KBM-7 (cell line): ENCODE measurements at regions not wholly inside any gene's neighbourhood (a gene's known extent, or its start where the extent isn't known, plus 50 kb on each side); places are given as distances from the start of the nearest gene placed in this dataset.

Experiments
- DNase-seq: peaks from one replicate; pipeline ENCODE4 v3.0.0-alpha.2; 2015
- in situ Hi-C: fragments of 300-500 bp; cut with MboI; formaldehyde crosslinking; loops from 2 replicates; pipeline ENCODE4 v1.14.3; 2020; ENCODE audit warnings: low sequenced_read_pairs, low pct_unique_long_range_greater_than_20kb, mixed read lengths

DNA sequence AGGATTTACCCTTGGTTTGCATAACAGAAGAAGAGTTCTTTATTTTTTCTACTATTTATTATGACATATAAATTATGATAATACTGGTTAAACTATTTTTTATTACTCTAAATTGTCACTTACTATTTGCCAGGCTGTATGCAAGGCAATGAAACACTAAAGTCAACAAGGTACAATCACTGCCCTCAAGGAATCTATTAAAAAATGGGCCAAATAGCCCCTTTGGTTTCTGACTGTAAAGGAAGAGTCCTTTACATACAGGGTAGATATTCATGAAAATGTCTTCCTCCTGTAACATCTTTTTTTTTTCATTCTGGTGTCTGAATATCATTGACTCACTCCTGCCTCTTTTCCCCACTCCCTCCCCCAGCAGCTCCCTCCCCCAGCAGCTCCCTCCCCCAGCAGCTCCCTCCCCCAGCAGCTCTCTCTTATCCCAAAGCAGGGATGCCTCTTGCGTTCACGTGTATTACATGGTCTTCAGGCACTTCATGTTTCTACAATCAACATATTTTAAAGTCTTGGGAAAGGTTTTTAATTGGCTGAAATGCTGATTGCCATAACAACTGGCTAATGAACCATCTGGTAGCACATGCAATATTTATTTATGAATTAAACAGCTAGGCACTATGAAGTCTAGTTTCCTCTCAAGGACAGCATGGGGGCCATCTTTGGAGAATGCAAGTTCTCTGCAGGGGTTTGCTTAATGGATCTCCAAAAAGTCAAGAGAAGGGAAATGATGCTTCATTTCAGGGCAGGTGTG lies 400.4 kb upstream of the PLXNA2 start:
- in situ Hi-C loops = no loop called here
- no peak for DNase-seq

DNA sequence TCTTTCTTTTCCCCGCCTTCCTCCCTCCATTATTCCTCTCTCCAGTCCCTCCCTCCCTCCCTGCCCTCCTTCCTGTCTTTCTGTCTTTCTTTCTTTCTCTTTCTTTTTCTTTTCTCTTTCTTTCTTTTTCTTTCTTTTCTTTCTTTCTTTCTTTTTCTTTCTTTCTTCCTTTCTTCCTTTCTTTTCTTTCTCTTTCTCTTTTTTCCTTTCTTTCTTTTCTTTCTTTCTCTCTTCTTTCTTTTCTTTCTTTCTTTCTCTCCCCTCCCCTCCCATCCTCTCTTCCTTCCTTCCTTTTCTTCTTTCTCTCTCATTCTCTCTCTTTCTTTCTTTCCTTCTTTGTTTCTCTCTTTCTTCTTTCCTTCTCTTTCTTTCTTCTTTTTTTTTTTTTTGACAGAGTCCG lies 402.2 kb upstream of the PLXNA2 start:
- in situ Hi-C loops = no loop called here

DNA sequence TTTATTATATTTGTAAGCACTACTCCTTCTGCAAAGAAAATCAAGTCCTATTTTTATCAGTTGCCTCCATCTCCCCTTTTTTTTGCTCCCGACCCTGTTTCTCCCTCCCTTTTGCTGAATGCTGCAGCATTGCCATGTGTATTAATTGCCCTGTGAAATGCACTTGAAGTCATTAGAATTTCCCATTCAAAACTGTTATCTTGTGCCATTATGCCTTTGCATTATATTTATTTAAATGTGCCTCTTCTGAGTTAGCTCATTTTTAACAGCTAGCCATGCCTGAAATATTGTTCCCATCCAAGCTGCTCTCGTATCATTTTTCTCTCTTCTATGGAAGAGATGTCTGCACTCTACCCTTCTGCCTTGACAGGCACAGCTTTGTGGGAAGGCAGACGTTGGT lies 404.0 kb upstream of the PLXNA2 start:
- in situ Hi-C loops = no loop called here
- DNase-seq = no peak

More for the DNA sequence above, 402.2 kb upstream of the PLXNA2 start:
- no peak for DNase-seq

DNA sequence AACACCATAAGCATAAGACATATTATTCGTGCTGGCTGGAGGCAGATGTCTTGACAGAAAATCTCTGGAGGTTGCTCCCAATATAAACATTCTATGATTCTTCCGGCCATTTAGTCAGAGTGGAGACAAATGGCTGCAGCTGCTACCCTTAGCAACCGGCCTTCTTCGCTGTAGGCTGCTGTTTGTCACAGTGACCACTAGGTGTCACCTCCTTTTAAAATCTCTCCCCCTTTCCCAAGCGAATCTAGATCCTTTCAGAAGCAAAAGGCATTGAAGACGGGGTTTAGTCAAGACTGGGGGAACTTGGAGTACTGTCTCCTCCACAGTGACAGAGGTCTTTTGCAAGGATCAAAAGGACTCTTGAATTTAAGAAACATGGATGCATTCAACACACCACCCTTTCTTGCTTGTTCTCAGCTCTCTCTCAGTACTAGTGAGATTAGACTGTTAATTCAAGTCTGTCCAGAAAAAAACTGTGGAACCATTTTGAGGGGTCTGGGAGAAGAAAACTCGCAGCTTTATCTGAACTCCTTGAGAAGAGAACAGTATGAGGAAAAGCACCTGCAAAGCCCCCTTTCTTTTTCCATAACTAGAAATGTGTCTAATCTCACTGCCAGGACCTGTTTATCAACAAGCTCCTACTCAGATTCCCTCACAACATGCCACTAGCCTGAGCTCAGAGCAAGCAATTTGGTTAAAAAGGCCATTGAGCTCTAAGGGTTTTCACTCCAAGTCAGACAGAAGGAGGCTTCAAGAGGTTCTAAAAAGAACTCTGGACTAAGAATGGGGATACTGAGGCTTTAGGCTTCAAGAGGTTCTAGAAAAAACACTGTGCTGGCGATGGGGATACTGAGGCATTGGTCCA lies 408.3 kb upstream of the PLXNA2 start:
- in situ Hi-C loops = no loop called here
- DNase-seq = peak; percentile 74

DNA sequence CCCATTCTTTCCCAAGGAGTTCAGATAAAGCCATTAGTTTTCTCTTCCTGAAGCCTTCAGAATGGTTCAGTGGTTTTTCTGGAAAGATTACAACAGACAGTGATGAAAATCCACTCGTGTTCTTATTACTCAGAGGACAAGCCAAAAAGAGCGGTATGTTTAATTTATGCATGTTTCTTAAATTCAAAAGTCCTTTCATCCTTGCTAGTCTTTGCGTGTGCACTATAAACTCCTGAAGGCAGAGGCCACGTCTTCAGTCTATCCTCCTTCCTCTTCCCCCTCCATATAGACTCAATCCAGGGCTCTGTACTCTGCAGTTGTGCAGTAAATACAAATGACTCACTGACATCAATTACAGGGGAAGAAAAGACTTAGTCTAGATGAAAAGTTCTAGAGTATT lies 409.2 kb upstream of the PLXNA2 start:
- no peak for DNase-seq
- in situ Hi-C loops = no loop called here

DNA sequence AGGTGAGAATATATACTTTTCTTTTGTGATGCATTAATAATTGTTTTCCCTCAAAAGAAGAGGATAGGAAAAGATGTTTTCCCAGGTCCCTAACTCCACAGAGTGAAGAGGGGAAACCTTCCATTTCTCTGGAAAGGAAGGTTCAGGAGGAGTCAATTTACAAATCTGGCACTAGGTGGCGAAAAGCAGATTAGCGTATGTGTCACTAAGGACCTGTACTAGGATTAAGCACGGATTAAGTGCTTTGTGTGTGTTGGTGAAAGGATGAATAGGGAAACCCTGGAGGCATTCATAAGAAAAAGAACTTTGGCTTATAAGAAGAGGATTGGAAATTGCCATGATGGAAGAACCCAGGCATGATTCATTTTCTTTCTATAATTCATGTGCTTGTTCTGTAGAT lies 410.1 kb upstream of the PLXNA2 start:
- peak; percentile 27 for DNase-seq
- in situ Hi-C loops = no loop called here

DNA sequence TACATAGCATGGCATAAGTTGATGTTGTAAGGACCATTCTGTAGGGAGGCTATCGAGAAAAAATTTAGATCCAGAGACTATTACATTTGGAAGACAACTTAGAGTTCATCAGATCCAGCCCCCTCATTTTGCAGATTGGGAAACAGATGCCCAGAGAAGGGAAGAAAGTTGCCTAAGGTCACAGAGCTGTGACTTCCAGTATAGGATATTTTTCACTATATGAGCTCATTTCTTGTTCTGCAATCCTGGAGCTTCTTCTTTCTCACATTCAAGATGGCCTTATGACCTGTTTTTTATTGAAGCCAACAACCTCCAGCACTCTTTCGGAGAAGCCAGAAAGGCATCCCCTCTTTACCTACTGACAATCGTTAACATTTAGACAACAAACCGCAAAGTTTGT lies 421.8 kb upstream of the PLXNA2 start:
- in situ Hi-C loops = no loop called here

DNA sequence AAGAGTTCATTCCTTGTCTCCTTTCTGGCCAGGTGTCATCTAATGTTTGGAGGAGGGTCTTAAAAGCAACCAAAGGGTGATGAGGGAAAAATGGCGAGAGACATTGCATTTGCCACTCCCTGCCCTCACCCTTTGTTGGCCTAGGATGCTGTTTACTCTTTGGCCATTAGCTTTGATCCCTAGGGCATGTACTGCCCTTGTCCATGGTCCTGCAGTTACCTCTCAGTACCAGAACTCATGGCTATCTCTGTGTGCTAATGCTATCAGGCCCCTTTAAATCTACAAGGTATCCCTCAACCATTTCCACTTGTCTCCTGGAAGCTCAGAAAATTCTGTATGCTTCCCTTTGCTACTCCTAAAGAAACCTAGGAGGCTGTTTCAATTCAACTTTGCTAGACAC lies 424.8 kb upstream of the PLXNA2 start:
- no peak for DNase-seq
- in situ Hi-C loops = no loop called here

More for the DNA sequence above, 421.8 kb upstream of the PLXNA2 start:
- DNase-seq = no peak

DNA sequence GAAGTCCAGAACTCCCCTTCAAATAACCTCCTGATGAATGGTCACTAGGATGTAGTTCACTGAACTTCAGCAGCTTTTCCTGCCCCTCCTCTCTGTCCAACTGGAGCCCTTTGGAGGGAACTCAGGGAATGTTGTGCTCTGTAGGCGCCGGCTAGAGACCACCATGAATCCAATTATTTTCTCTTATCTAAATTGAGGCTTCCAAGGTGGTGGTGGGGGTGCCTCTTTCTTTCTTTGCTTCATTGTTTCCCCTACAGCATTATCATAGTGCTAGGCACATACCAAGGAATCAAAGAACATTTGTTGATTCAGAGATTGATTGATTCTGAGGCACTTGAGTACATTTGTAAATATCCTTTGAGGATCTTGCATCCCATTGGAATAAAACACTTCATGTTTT lies 426.6 kb upstream of the PLXNA2 start:
- in situ Hi-C loops = no loop called here
- no peak for DNase-seq

DNA sequence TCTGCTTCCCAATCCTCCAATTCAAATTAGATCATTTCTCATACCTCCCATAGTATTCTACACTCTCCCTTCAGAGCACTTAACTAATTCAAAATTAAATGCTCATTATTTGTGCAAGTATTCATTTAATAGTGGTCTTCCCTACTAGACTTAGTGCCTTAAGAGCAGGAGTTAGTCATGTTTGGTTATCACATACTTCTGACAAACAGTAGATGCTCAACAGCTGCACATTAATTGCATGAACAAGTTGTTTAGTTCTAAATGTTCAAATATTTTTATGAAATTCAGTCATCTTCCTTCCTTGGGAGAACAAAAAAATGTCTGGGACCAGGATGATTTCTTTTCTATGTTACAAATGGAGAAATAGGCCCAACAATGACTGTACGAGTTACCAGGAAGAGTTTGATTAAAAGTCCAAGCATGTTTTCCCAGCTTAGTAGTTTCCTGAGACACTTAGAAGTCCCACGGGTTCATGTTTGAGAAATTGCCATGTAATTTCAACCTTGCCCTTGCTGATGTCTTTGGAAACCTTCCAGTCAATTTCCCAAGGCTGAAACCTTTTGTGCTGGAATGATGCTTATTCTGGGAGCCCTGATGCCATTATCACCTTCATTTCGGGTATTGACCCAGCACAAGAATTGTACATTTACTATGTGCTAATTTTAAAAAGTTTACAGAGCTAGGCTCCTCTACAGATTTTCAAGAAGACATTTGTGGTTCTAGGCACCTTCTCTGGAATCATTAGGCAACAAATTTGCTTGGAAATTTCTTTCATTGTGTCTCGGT lies 437.9 kb upstream of the PLXNA2 start:
- no peak for DNase-seq
- in situ Hi-C loops = no loop called here

DNA sequence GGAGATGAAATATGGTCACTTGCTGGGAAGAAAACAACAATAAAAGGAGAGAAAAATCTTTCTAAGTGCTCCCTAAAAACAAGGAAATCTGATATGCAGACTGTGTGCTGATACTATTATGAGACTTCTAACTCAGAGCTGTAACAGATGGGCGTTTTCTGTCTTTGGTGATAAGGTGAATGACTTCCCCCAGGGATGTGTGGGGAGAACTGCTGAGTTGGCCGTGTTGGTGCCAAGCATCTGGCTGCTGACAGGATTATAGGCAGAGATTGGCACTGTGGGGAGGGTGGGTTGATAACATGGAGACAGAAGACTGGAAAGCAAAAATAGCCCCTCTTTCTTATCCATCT lies 438.5 kb upstream of the PLXNA2 start:
- no peak for DNase-seq
- in situ Hi-C loops = no loop called here

DNA sequence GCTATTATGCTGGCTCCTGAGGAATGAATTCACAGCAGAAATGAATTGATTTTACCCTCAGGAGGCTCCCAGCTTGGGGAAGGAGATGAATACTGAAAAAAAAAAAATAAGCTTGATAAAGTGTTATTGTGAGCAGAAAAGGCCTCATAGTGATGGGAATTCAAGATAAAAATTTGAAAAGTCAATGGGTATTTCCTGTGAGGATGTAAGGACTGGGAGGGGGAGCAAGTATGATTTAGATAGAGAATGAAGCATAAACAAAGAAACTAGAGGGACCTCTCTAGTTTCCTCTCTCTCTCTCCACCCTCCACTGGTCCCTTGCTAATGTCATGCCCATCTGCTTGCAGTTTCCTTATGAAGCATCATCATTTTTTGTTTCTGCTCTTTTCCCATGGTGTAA lies 439.0 kb upstream of the PLXNA2 start:
- in situ Hi-C loops = no loop called here
- no peak for DNase-seq

DNA sequence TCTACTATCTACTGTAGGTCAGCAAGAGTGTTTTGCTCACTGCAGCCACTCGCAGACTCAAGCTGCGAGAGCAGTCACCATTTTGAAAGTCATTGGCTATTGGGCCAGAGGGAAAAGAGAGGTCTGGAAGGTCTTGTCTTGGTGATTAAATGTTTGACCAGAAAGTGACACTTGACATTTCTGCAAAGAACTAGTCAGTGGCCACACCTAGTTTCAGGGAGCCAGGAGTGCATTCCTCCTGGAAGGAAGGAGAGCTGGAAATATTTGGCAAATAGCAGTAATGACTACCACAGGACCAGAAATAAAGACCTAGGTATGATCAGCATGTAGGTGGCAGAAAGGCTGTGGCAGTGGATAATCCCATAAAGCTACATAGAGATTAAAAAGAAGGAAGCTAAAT lies 440.0 kb upstream of the PLXNA2 start:
- in situ Hi-C loops = no loop called here

DNA sequence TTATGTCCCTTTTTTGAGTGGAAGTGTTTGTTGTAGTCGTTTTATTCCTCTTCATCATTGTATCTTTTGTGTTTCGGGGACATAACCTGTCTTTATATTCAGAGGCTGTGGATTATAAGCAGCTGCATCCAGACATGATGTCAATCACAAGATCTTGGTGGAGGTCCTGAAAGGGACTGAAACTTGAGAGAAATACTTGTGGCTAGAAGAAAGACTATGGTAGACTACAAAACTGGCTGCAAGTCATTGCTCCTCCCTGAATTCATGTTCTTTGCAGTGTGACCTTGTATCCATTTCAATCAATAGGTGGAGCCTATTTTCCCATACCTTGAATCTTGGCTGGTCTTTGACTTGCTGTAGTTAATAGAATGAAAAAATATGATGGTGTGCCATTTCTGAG lies 442.4 kb upstream of the PLXNA2 start:
- no peak for DNase-seq
- in situ Hi-C loops = no loop called here

More for the DNA sequence above, 440.0 kb upstream of the PLXNA2 start:
- no peak for DNase-seq

DNA sequence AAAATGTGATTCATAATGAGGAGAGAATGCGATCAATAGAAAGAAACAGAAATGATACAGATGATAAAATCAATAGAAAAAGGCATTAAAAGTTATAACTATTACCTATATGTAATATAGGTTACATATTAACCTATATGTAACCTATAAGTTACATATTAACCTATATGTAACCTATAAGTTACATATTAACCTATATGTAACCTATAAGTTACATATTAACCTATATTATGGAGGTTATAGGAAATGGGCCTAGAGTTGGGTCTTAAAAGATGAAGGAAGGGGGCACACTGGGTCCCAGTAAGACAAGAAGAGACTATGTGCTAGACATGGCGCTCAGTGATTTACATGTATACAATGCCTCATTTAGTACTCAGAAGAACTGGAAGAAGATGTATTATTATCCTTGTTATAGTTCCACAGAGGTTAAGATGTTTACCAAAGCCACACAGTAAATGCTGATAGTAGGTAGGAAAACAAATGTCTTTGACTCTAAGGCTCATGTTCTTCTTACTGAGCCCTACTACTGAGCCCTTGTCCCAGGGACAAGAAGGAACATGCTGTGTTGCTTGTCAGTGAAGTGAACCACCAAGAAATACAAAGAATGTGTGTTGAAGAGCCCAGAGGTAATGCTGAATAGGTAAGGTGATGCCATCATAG lies 444.6 kb upstream of the PLXNA2 start:
- in situ Hi-C loops = no loop called here
- DNase-seq = no peak

DNA sequence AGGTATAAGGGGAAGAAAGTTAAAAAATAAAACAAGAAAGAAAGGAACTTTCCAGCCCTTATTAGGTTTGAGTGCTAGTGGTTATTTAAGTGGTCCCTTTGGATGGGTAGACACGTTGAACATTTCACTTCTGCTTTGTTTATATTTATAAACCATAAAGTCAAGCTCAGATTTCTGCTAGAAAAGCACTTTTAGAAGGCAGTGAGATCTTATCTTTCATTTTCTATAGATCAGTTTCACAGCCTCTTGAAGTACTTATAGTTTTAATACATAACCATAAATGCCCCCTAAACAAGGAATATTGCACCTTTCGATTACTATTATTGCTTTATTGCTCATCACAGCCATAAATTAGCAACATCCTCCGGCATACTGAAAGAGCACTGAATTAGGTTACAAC lies 446.8 kb upstream of the PLXNA2 start:
- in situ Hi-C loops = no loop called here
- DNase-seq = no peak

DNA sequence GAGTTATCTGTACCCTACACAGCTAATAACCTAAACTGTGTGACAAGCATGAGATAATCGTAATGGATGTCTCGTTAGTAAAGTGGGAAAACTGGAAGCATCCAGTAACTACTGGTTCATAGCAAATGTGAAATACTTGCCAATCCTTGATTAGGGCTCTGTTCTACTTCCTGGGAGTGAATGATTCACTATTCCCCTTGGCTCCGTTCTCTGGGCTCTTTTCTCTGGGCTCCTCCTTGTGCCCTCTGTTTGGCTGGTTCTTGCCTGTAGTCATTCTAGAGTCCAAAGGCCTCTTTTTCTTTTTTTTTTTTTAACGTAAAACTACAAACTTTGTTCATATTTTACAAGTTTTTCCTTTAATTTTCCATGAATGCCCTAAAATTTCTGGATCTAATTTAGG lies 465.8 kb upstream of the PLXNA2 start:
- in situ Hi-C loops = no loop called here
- no peak for DNase-seq

DNA sequence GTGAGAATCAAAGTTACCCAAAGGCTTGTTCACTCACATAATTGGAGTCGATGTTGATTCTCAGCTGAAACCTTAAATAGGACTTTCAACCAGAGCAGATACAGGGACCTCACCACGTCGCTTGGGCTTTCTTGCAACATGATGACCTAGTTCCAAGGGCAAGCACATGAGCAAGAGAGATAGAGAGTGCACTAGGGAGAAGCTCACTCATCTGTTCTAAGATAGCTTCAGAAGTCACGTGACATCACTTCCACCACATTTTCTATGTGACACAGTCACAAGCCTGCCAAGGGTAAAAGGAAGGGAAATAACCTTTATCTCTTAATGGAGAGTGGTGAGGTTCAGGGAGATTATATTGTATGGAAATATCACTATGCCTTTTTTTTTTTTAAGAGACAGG lies 470.1 kb upstream of the PLXNA2 start:
- no peak for DNase-seq
- in situ Hi-C loops = no loop called here

DNA sequence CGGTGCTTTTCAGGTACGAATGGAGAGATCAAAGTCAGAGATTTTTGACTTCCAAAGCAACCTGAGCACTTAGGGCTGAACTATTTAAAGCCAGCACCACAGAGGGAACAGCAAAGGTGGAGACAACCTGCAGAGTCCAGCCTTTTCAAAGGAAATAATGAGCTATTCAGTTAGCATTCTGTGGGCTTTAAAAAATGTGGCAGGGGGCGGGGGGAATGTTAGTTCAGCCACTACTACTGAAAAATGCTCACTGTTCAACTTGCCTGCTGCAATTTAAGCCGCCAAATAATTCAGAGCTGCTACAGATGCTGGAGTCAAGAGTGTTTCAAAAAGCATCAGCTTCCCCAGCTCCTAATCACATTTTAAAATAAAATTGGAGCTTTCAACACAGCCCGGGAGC lies 473.3 kb upstream of the PLXNA2 start:
- in situ Hi-C loops = no loop called here
- DNase-seq = no peak
